HG03066 (cell line): ENCODE measurements at regions not wholly inside any gene's neighbourhood (a gene's known extent, or its start where the extent isn't known, plus 50 kb on each side); places are given as distances from the start of the nearest gene placed in this dataset.
"Not testable (repeated sequence)": the region's sequence is repeated elsewhere in the genome, so short reads cannot be mapped to it uniquely, and the experiment has no call there.

Experiments used
- ATAC-seq: cut with Tn5 transposase; IDR thresholded peaks from one replicate; pipeline ENCODE4 v1.9.1; 2021; ENCODE audit warnings: low read depth; ENCODE audit not compliant: unreplicated experiment

GRCh38 chr15:69873807-69874206 lies 223.9 kb downstream of the TLE3 start:
- no peak for ATAC-seq

- no peak for ATAC-seq
Observed at GRCh38 chr15:69874321-69874720, 223.4 kb downstream of the TLE3 start.

DNA sequence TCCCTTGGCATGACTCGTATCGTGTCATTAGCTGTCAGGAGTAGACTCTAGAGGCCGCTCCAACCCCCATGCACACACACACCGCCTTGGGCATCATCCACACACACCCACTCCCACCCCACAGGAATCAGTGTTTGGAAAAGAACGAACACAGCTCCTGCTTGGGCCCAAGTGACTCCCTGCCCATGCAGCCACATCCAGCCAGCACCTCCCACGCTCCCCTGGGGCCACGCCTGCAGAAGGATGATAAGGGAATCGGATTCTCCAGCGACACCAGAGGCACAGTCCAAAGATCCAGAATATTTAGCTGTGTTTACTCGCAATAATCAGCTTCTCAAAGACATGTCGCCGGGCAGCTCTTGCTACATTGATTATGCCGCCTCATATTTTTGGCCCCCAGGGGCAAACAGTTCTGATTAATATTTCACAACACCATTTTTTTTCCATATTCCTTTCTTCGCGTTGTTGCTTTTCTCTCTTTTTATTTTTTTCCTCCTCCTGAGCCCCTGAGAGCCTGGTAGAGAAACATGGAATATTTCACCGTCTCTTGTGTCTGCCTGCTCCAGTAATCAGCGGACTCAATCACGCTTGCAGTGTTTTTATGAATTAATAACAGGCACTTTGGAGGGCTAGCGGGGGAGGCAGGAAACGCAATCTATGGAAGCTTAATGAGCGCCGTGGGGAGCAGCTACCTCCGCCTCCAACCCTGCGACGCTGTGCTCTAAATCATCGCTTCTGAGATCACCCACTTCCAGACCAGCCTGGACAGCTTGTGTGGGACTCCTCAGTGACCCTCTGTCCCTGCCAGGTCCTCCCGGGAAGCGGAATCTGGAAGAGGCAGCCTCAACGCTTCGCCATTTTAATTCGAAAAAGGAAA lies 221.4 kb downstream of the TLE3 start:
- ATAC-seq: no peak

- not testable (repeated sequence) for ATAC-seq
Observed at GRCh38 chr15:69879963-69880362, 217.8 kb downstream of the TLE3 start.

GRCh38 chr15:69880571-69881301 lies 217.0 kb downstream of the TLE3 start:
- no peak for ATAC-seq

DNA sequence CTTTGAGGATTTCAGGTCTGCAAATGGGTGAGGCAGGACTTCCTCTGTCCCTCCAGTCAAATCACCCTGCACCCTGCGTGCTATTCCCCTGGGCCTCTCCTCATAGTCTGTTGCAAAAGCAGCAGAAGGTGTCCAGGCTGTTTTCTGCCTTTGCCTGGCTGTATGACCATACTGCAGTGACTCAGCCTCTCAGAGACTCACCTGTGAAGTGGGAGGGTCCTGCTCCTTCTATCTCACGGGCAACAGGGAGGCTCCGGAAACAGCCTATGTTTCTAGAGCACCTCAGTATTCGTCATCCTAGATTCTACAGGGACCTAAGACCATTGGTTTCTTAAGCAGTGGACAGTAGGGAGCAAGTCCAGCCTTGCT lies 216.4 kb downstream of the TLE3 start:
- no peak for ATAC-seq

- ATAC-seq: peak; percentile 88
Observed at GRCh38 chr15:69881766-69882165, 216.0 kb downstream of the TLE3 start.

- ATAC-seq: no peak
Observed at GRCh38 chr15:69883306-69883705, 214.4 kb downstream of the TLE3 start.

GRCh38 chr15:69885173-69885955 lies 212.4 kb downstream of the TLE3 start:
- ATAC-seq: no peak

DNA sequence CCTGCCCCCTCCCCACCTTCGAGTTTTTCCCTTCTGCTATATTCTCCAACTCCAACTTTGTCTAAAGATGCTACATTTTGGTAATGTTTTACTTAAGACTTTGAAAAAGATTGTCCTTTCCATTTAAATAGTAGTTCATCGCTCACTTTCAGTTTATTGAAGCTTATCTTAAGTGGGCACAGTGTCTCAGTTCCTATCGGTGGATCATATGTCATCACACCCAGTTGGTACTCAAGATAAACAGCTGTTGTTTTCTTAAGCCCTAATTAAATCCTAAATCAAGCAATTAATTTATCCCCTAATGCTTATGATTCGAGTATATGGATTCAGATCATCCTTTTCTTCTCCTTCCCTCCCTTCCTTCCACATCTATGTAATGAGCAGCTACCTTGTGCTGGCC lies 210.7 kb downstream of the TLE3 start:
- ATAC-seq: no peak

DNA sequence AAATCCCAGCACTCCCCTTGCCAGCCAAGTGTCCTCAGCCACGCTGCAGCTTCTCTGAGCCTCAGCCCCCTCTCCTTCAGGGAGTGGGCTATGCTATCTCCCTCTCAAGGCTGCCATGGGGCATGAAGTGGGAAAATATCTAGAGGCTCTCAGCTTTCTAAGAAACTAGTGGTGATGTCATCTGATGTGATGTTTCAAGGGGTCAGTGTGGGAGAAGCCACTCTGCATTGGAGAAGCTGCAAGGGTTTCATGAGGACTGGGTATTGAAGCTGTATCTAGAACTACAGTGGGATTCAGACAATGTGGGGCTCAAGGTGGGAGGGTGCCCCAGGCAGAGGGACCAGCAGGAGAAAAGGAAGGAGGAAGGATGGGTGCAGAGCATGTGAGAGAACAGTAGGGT lies 210.2 kb downstream of the TLE3 start:
- ATAC-seq: no peak

GRCh38 chr15:69888406-69888805 lies 209.3 kb downstream of the TLE3 start:
- no peak for ATAC-seq

GRCh38 chr15:69891070-69891536 lies 206.6 kb downstream of the TLE3 start:
- no peak for ATAC-seq

GRCh38 chr15:69891606-69892005 lies 206.1 kb downstream of the TLE3 start:
- no peak for ATAC-seq

GRCh38 chr15:69892351-69892750 lies 205.4 kb downstream of the TLE3 start:
- no peak for ATAC-seq

DNA sequence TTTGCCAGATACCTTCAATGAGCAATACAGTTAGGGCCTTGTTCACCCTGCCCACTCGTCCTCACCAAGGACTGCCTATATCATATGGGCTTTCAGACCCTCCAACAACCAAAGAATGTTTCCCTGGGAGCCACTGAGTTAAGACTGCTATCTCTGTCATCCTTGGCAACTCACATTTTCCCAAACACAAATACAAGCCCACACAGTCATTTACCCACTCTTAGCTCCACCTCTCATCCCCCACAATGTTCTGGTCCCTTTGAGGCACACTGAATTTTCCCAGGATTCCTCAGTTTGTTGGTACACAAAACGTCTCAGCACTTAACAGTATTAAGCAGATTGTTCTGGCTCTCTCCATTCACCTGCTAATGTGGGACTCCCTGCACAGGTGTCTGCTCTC lies 204.6 kb downstream of the TLE3 start:
- no peak for ATAC-seq

- ATAC-seq: no peak
Observed at GRCh38 chr15:69893863-69894262, 203.9 kb downstream of the TLE3 start.

DNA sequence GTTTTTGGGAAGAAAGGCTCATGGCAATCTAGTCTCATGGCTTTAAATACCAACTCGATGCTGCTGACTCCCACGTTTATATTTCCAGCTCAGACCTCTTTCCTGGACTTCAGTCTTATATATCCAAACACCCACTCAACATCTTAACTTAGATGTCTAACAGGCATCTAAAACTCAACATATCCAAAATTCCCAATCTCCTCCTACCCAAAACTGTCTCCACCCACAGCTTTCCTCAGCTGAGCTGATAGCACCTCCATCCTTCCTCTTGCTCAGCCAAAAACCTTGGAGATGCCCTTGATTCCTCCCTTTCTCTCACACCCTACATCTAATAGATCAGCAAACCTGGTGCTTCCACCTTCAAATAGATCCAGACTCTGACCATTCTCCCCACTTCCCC lies 202.5 kb downstream of the TLE3 start:
- no peak for ATAC-seq

- no peak for ATAC-seq
Observed at GRCh38 chr15:69896606-69897005, 201.1 kb downstream of the TLE3 start.

- no peak for ATAC-seq
Observed at GRCh38 chr15:69897061-69897460, 200.7 kb downstream of the TLE3 start.
